HG02623 (cell line): ENCODE measurements at regions not wholly inside any gene's neighbourhood (a gene's known extent, or its start where the extent isn't known, plus 50 kb on each side); places are given as distances from the start of the nearest gene placed in this dataset.

Experiments used
- ATAC-seq: cut with Tn5 transposase; IDR thresholded peaks from one replicate; pipeline ENCODE4 v1.9.1; 2021; ENCODE audit warnings: moderate library complexity; ENCODE audit not compliant: unreplicated experiment

GRCh38 chr5:164650427-164650826, 1145.0 kb downstream of the MAT2B start:
- no peak for ATAC-seq

GRCh38 chr5:164651546-164652275, 1146.3 kb downstream of the MAT2B start:
- peak; percentile 42 for ATAC-seq

- no peak for ATAC-seq
These were observed 1146.8 kb downstream of the MAT2B start for GRCh38 chr5:164652276-164652660.

GRCh38 chr5:164663198-164663989, 1158.0 kb downstream of the MAT2B start:
- ATAC-seq = no peak

GRCh38 chr5:164671640-164672039, 1166.2 kb downstream of the MAT2B start:
- no peak for ATAC-seq

- ATAC-seq = no peak
These were observed 1166.8 kb downstream of the MAT2B start for GRCh38 chr5:164672205-164672604.

GRCh38 chr5:164672931-164673694, 1167.7 kb downstream of the MAT2B start:
- ATAC-seq = peak; percentile 50

GRCh38 chr5:164679461-164679860, 1174.0 kb downstream of the MAT2B start:
- no peak for ATAC-seq

GRCh38 chr5:164680216-164680615, 1174.8 kb downstream of the MAT2B start:
- ATAC-seq = no peak

GRCh38 chr5:164680812-164681520, 1175.5 kb downstream of the MAT2B start:
- ATAC-seq = no peak

GRCh38 chr5:164687391-164687790, 1182.0 kb downstream of the MAT2B start:
- no peak for ATAC-seq

GRCh38 chr5:164688437-164688836, 1183.0 kb downstream of the MAT2B start:
- no peak for ATAC-seq

- ATAC-seq = no peak
These were observed 1203.4 kb downstream of the MAT2B start for GRCh38 chr5:164708831-164709230.

GRCh38 chr5:164713682-164714081, 1208.3 kb downstream of the MAT2B start:
- no peak for ATAC-seq

- ATAC-seq = no peak
These were observed 1215.7 kb downstream of the MAT2B start for GRCh38 chr5:164721116-164721515.

GRCh38 chr5:164721656-164722055, 1216.2 kb downstream of the MAT2B start:
- no peak for ATAC-seq

GRCh38 chr5:164722702-164723101, 1217.3 kb downstream of the MAT2B start:
- no peak for ATAC-seq

GRCh38 chr5:164727012-164727411, 1221.6 kb downstream of the MAT2B start:
- ATAC-seq = no peak

- no peak for ATAC-seq
These were observed 1223.3 kb downstream of the MAT2B start for GRCh38 chr5:164728733-164729132.

- ATAC-seq = no peak
These were observed 1229.9 kb downstream of the MAT2B start for GRCh38 chr5:164735334-164735733.

- no peak for ATAC-seq
These were observed 1236.0 kb downstream of the MAT2B start for GRCh38 chr5:164741376-164741775.
